Stimulated activated CD4-positive, alpha-beta T cell treated with anti-CD3 and anti-CD28 coated beads, Interleukin-4, amount 100 ng/mL, for 4 hours (primary cell): ENCODE measurements at regions not wholly inside any gene's neighbourhood (a gene's known extent, or its start where the extent isn't known, plus 50 kb on each side); places are given as distances from the start of the nearest gene placed in this dataset.

ENCODE experiments used
- DNase-seq, 2 experiments: peaks; one replicate each; pipeline ENCODE4 v3.0.0-alpha.2; 2020

GRCh38 chr1:213820362-213821149, 167.2 kb upstream of the PROX1 start:
- no peak for DNase-seq

GRCh38 chr1:213821175-213821942, 166.4 kb upstream of the PROX1 start:
- no peak for DNase-seq

GRCh38 chr1:213821943-213822334, 165.8 kb upstream of the PROX1 start:
- no peak for DNase-seq

GRCh38 chr1:213826891-213827290, 160.9 kb upstream of the PROX1 start:
- no peak for DNase-seq

- DNase-seq, result no peak
Measured at GRCh38 chr1:213828867-213829266, 158.9 kb upstream of the PROX1 start.

GRCh38 chr1:213829780-213830179, 158.0 kb upstream of the PROX1 start:
- DNase-seq, result no peak

- no peak for DNase-seq
Measured at GRCh38 chr1:213830371-213830770, 157.4 kb upstream of the PROX1 start.

GRCh38 chr1:213840575-213840974, 147.2 kb upstream of the PROX1 start:
- DNase-seq, result no peak

GRCh38 chr1:213844632-213845031, 143.1 kb upstream of the PROX1 start:
- DNase-seq, result no peak

GRCh38 chr1:213852107-213852506, 135.7 kb upstream of the PROX1 start:
- DNase-seq, result no peak

GRCh38 chr1:213858581-213858980, 129.2 kb upstream of the PROX1 start:
- no peak for DNase-seq

- no peak for DNase-seq
Measured at GRCh38 chr1:213861841-213862240, 125.9 kb upstream of the PROX1 start.

- DNase-seq, result no peak
Measured at GRCh38 chr1:213864091-213864490, 123.7 kb upstream of the PROX1 start.

- DNase-seq, result no peak
Measured at GRCh38 chr1:213868482-213868881, 119.3 kb upstream of the PROX1 start.

- DNase-seq, result no peak
Measured at GRCh38 chr1:213871179-213871578, 116.6 kb upstream of the PROX1 start.

- no peak for DNase-seq
Measured at GRCh38 chr1:213874789-213875188, 113.0 kb upstream of the PROX1 start.

GRCh38 chr1:213876531-213876930, 111.2 kb upstream of the PROX1 start:
- no peak for DNase-seq

- DNase-seq, result no peak
Measured at GRCh38 chr1:213883618-213884017, 104.2 kb upstream of the PROX1 start.

- no peak for DNase-seq
Measured at GRCh38 chr1:213884402-213884801, 103.4 kb upstream of the PROX1 start.

- no peak for DNase-seq
Measured at GRCh38 chr1:213884942-213885341, 102.8 kb upstream of the PROX1 start.

- DNase-seq, result no peak
Measured at GRCh38 chr1:213887842-213888241, 99.9 kb upstream of the PROX1 start.

GRCh38 chr1:213891989-213892902, 95.5 kb upstream of the PROX1 start:
- no peak for DNase-seq

GRCh38 chr1:213898684-213899083, 89.1 kb upstream of the PROX1 start:
- no peak for DNase-seq
